NOMO-1 (cell line): ENCODE measurements at regions not wholly inside any gene's neighbourhood (a gene's known extent, or its start where the extent isn't known, plus 50 kb on each side); places are given as distances from the start of the nearest gene placed in this dataset.

Experiments used
- DNase-seq, 2 experiments: peaks; one replicate each; lab custom pipeline; 2025; ENCODE audit not compliant: unreplicated experiment in 2 of 2; lab: John Stamatoyannopoulos, UW

- no peak for DNase-seq
Measured at GRCh38 chr11:35046681-35047080, 92.3 kb upstream of the CD44 start.

GRCh38 chr11:35047179-35047578 lies 91.8 kb upstream of the CD44 start:
- DNase-seq: peak; percentile 20 to 62

GRCh38 chr11:35047769-35048168 lies 91.2 kb upstream of the CD44 start:
- no peak for DNase-seq

- DNase-seq: peak; percentile 8 to 24
Measured at GRCh38 chr11:35048346-35048745, 90.6 kb upstream of the CD44 start.

- DNase-seq: no peak
Measured at GRCh38 chr11:35049859-35050531, 89.0 kb upstream of the CD44 start.

GRCh38 chr11:35050541-35050995 lies 88.4 kb upstream of the CD44 start:
- DNase-seq: peak; percentile 95 to 99

GRCh38 chr11:35056391-35057093 lies 82.4 kb upstream of the CD44 start:
- DNase-seq: no peak

- DNase-seq: peak; percentile 26 to 63
Measured at GRCh38 chr11:35057926-35058668, 80.9 kb upstream of the CD44 start.

GRCh38 chr11:35058669-35059434 lies 80.1 kb upstream of the CD44 start:
- DNase-seq: peak; percentile 50 to 85

- no peak for DNase-seq
Measured at GRCh38 chr11:35061516-35062440, 77.2 kb upstream of the CD44 start.

GRCh38 chr11:35063488-35063931 lies 75.5 kb upstream of the CD44 start:
- DNase-seq: peak; percentile 34 to 53

GRCh38 chr11:35064114-35064800 lies 74.7 kb upstream of the CD44 start:
- DNase-seq: no peak

GRCh38 chr11:35065566-35065965 lies 73.4 kb upstream of the CD44 start:
- DNase-seq: no peak

GRCh38 chr11:35066030-35066429 lies 72.9 kb upstream of the CD44 start:
- peak; percentile 13 to 78 for DNase-seq

GRCh38 chr11:35066783-35067423 lies 72.1 kb upstream of the CD44 start:
- DNase-seq: no peak

- no peak for DNase-seq
Measured at GRCh38 chr11:35071722-35072121, 67.2 kb upstream of the CD44 start.

- DNase-seq: peak in 1 of 2 experiments; percentile 18
Measured at GRCh38 chr11:35073691-35074419, 65.1 kb upstream of the CD44 start.
